HG02623 (cell line): ENCODE measurements at regions not wholly inside any gene's neighbourhood (a gene's known extent, or its start where the extent isn't known, plus 50 kb on each side); places are given as distances from the start of the nearest gene placed in this dataset.
A peak's percentile ranks its signal among the peaks of the same experiment; 100 is the strongest.

ENCODE experiments used
- ATAC-seq: cut with Tn5 transposase; IDR thresholded peaks from one replicate; pipeline ENCODE4 v1.9.1; 2021; ENCODE audit warnings: moderate library complexity; ENCODE audit not compliant: unreplicated experiment

- no peak for ATAC-seq
Observed at GRCh38 chr11:29315275-29315674, 701.6 kb downstream of the KCNA4 start.

GRCh38 chr11:29314211-29314610 lies 702.6 kb downstream of the KCNA4 start:
- ATAC-seq: no peak

DNA sequence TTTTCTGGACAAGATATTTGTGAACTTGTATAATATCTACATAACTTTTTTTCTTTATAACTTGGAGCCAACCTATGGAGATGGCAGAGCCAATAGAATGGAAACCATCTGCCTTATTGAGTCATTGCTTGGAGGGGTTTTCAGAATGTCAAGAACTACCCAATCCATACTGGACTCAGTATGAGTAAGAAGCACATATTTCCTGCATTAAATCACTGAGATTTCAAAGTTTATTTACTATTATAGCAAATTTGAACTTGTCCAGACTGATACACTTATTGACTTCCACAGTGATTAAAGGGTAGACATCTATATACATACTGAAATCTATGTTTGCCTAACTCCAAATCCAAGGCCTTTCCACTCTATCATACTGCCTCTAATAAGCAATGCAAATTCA lies 704.0 kb downstream of the KCNA4 start:
- ATAC-seq: no peak

- ATAC-seq: no peak
Observed at GRCh38 chr11:29310725-29311342, 706.0 kb downstream of the KCNA4 start.

GRCh38 chr11:29309992-29310391 lies 706.8 kb downstream of the KCNA4 start:
- no peak for ATAC-seq

GRCh38 chr11:29306527-29306926 lies 710.3 kb downstream of the KCNA4 start:
- no peak for ATAC-seq

- ATAC-seq: no peak
Observed at GRCh38 chr11:29305456-29306232, 711.2 kb downstream of the KCNA4 start.

DNA sequence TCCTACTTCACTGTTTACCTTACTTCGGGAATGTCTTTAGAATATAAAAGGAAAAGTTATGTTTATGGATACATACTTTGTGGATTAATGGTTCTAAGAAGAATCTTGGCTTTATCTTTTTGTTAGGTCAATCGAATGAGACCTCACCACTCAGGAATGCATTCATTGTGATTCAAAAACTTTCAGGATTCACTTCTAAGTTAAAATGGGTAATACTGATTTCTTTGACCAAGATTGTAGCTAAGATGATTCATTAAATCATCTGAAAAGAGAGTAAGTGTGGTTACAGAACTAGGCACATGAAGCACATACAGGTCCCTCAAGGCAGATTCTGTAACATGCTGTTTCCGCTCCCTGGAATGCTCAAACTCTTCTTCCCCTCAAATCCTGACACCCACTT lies 716.4 kb downstream of the KCNA4 start:
- ATAC-seq: no peak

DNA sequence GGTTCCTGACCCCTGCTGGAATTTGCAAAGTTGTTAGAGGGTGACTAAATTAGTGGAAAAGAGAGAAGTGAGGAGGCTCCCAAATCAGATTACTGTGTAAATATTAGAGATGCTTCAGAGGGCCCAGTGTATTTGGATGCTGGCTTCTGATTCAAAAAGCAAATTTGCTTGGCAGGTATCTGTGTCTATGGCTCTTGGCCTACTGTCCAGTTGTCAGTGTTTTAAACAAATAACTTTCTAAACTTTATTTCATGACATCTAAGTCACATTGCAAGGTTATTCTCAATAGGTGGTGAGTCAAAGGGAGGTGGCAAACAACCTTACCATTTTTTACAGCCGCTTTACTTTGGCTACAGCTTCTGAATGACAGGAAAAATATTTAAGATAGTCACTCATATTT lies 720.1 kb downstream of the KCNA4 start:
- ATAC-seq: no peak

- peak; percentile 93 for ATAC-seq
Observed at GRCh38 chr11:29293825-29294224, 723.0 kb downstream of the KCNA4 start.

DNA sequence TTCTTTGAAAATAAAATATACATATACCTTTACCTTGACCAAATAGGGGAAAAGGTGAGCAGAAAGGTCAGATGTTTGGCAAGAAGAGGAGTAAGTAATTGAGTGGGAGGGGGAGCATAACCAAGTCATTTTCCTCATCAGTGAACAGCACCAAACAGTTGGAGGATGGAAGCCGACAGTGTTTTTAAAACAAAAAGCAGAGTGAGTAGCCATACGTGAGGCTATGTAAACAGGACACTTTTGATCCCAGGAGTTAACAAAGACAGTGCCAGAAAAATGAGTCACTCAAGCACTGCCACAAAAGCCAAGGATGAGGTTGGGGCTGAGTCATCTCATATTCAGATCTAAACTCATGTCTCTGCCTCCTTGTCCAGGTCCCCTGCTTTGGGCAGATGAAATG lies 734.7 kb downstream of the KCNA4 start:
- ATAC-seq: no peak

DNA sequence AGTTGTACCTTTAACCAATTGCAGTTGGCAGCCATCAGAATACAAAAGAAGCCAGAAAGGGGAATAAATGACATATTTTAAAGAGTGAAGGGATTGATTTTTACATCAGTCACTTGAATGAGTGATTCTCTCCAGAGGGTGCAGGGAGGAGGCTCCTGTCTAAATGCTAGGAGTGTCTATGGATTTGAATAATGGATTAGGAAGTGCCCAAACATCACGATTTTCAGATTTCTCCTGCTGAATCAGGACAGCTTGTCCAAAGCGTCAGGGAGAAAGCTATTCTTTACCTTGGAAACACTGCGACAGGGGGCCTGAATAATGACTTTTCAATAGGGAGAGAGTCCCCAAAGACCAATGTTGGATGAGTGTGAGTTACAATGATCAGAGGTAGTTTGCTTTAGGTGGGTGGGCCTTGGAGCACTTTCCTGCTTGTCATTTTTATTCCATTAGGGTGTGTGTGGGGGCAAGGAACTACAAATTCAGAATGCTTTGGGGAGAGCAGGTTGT lies 735.5 kb downstream of the KCNA4 start:
- ATAC-seq: no peak

DNA sequence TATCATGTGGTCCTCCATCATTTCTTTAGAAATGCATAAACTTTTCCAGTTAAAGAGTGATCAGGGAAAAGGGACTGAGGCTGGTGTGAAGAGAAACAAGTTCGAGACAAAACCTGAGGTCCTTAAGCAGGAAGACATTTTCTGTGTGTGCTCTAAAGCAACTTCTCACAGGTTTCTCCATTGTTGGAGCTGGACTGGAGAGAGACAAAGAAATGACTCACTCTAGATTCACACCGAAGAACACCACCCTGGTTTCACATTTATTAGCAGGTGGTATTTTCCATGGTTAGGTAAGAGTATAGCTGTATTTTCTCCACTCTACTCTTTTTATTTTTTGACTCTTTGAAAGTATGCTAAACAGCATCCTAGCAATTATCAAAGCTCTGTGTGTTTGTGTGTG lies 736.4 kb downstream of the KCNA4 start:
- ATAC-seq: no peak

DNA sequence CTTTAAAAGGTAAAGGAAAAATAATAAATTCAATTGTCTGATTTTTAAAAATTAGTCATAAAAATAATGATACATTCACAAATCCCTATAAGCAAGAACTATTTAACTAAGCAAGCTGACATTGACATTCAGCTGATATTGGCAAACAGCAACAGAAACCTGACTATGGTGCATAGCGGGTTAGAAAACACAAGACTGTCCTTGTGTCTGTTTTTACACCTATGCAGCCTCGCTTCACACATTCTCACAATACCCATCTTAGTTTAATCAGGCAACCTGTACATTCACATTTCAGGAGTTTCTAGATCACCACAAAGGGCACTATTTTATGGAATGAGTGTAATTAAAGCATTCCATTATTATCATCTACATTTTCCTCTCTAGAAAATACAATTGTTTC lies 737.1 kb downstream of the KCNA4 start:
- no peak for ATAC-seq

GRCh38 chr11:29272019-29272654 lies 744.7 kb downstream of the KCNA4 start:
- ATAC-seq: no peak

- ATAC-seq: no peak
Observed at GRCh38 chr11:29271616-29272015, 745.2 kb downstream of the KCNA4 start.

- no peak for ATAC-seq
Observed at GRCh38 chr11:29268733-29269132, 748.1 kb downstream of the KCNA4 start.

DNA sequence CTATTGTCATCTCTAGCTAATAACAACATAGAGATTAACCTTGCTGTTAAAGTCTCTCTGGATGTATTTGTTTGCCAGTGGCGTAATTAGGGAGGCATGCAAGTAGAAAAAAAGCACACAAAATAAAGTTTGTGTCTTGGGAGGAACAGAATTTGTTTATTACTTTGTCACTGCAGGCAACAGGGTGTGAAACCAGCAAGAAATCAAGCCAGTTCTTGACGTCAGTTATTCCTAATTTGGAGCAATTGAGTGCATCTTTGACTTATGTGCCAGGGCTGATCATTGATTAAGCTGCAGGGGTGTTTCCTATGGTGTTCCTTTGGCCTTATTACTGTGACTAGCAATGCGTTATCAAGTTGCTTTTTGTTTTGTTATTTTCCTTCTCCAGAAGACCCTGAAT lies 751.0 kb downstream of the KCNA4 start:
- ATAC-seq: no peak

GRCh38 chr11:29265381-29265780 lies 751.4 kb downstream of the KCNA4 start:
- no peak for ATAC-seq

GRCh38 chr11:29263971-29264682 lies 752.7 kb downstream of the KCNA4 start:
- no peak for ATAC-seq

DNA sequence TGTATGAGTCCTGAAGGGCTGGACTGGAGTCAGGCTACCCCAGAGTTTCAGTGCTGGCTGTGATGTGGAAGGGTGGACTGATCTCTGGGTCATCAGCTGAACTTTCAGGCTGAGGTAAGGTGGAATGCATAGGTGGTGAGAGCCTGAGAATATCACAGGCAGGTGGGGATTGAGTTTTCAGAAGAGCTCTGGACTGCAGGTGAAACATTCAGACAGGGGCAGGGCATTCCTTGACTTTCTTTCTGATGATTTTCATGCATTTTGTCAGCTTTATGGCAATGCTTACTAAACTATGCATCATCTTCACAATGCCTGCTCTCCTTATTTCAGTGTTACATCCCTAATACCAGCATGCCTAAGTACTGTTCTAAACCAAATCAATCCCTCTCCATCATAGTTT lies 755.0 kb downstream of the KCNA4 start:
- ATAC-seq: no peak
